T-cell (primary cell): ENCODE measurements at regions not wholly inside any gene's neighbourhood (a gene's known extent, or its start where the extent isn't known, plus 50 kb on each side); places are given as distances from the start of the nearest gene placed in this dataset.

Experiments used
- ATAC-seq, 4 experiments: fragments of 200-7000 bp in 3 of 4; fragments of 150-1000 bp in 1 of 4; cut with Tn5 transposase; replicated peaks in 1 of 4; 1 replicate in 3 of 4; 2 replicates in 1 of 4; pipeline ENCODE4 v1.10.0; 2021; ENCODE audit warnings: moderate library complexity in 3 of 4, mild to moderate bottlenecking in 2 of 4, moderate number of reproducible peaks in 1 of 4
- CTCF ChIA-PET, 2 donors: fragments of 300-600 bp; sonication (Branson Sonifier 250); formaldehyde crosslinking; loops; one replicate each; lab custom pipeline; 2022; ENCODE audit warnings: antibody characterized with exemption in 2 of 2; lab: Charles Lee
- POLR2A ChIA-PET, 2 donors: fragments of 300-600 bp; sonication (Branson Sonifier 250); formaldehyde crosslinking; loops; one replicate each; lab custom pipeline; 2022; ENCODE audit warnings: antibody characterized with exemption in 2 of 2; lab: Charles Lee
- DNase-seq, 35 experiments: peaks; one replicate each; pipeline versions ENCODE4 v3.0.0 to v3.0.0-alpha.2; 2013 to 2023
- H3K27ac ChIP-seq: one replicate; pipeline ENCODE4 v1.5.1; 2013; ENCODE audit warnings: low read length
- H3K27me3 ChIP-seq, 2 experiments: replicated peaks in 1 of 2; 1 replicate in 1 of 2; 2 replicates in 1 of 2; pipeline versions ENCODE4 v1.6.1 to v1.7.0; 2013; ENCODE audit warnings: low read length in 1 of 2, mixed read lengths in 1 of 2; ENCODE audit not compliant: control insufficient read depth in 2 of 2, insufficient read depth in 2 of 2; ENCODE audit errors: extremely low read depth in 1 of 2
- H3K36me3 ChIP-seq, 2 donors: 1 replicate in 1 of 2; 2 replicates in 1 of 2; pipeline versions ENCODE4 v1.6.1 to v1.7.0; 2013; ENCODE audit warnings: low read length in 1 of 2; ENCODE audit not compliant: control insufficient read depth in 2 of 2, insufficient read depth in 1 of 2; ENCODE audit errors: extremely low read depth in 1 of 2
- H3K4me1 ChIP-seq, 2 experiments: 1 replicate in 1 of 2; 2 replicates in 1 of 2; pipeline versions ENCODE4 v1.6.1 to v1.7.0; 2013; ENCODE audit warnings: low read length in 2 of 2, mixed read lengths in 1 of 2; ENCODE audit not compliant: insufficient read depth in 2 of 2, control insufficient read depth in 1 of 2; ENCODE audit errors: extremely low read depth in 1 of 2
- H3K4me3 ChIP-seq, 2 donors: 1 replicate in 1 of 2; 2 replicates in 1 of 2; pipeline versions ENCODE4 v1.5.1 to v1.7.0; 2013; ENCODE audit warnings: mild to moderate bottlenecking in 2 of 2, low read length in 1 of 2, moderate library complexity in 1 of 2; ENCODE audit not compliant: control insufficient read depth in 1 of 2; ENCODE audit errors: extremely low read depth in 1 of 2
- H3K9me3 ChIP-seq: 2 replicates; pipeline ENCODE4 v1.7.0; 2013
- H3K27ac Mint-ChIP-seq, 2 donors: one replicate each; pipeline ENCODE4 v1.8.0; 2020 to 2021; ENCODE audit warnings: mild to moderate bottlenecking in 2 of 2, mixed read lengths in 2 of 2
- H3K27me3 Mint-ChIP-seq, 2 donors: one replicate each; pipeline ENCODE4 v1.8.0; 2021 to 2022; ENCODE audit warnings: mixed read lengths in 2 of 2
- H3K36me3 Mint-ChIP-seq: one replicate; pipeline ENCODE4 v1.8.0; 2021; ENCODE audit warnings: mixed read lengths
- H3K4me1 Mint-ChIP-seq, 3 donors: one replicate each; pipeline ENCODE4 v1.8.0; 2020 to 2022; ENCODE audit warnings: mixed read lengths in 3 of 3, mild to moderate bottlenecking in 1 of 3
- H3K4me3 Mint-ChIP-seq, 3 donors: one replicate each; pipeline ENCODE4 v1.8.0; 2020 to 2022; ENCODE audit warnings: mild to moderate bottlenecking in 3 of 3, mixed read lengths in 3 of 3, moderate library complexity in 3 of 3
- H3K9me3 Mint-ChIP-seq, 3 donors: one replicate each; pipeline ENCODE4 v1.8.0; 2020 to 2022; ENCODE audit warnings: mixed read lengths in 3 of 3
- WGBS: methylation state at CpG from one replicate; pipeline ENCODE4 v1.1.5; 2013; ENCODE audit warnings: missing lambda C conversion rate; ENCODE audit not compliant: insufficient coverage; 5-methylcytosine and 5-hydroxymethylcytosine counted together

DNA sequence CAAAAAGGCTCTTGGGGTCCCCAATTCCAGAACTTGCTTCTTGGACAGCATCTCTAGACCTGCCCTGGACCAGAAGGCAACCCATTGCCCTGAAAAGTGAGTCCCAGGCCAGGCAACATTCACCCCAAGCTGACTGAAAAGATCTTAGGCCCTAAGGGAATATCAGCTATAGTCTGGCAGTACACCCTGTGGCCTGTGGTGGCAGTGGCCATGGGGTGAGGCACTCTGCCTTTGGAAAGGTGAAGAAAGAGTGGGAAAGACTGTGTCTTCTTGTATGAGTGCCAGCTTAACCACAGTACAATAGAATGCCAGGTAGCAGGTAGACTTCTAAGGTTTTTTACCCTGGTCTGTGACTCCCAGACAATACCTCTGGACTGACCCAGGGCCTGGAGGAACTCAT, 564.5 kb downstream of the CDH8 start:
- peaks cover 22 to 42% (median 26%) of the 10 kb centered on the region in 3 donors for H3K9me3 Mint-ChIP-seq
- Histone ChIP-seq H3K27ac (no peak overlapping the region), H3K9me3 (peaks cover 3% of the 10 kb centered on the region), H3K4me3 (no peak overlapping the region), H3K4me1 (no peaks in the 10 kb centered on the region), H3K36me3 (no peaks in the 10 kb centered on the region), H3K27me3 (no peaks in the 10 kb centered on the region)
- CTCF ChIA-PET: no interaction called here
- DNase-seq: no peak
- no peaks in the 10 kb centered on the region for H3K4me1 Mint-ChIP-seq
- no peak for ATAC-seq
- no peaks in the 10 kb centered on the region for H3K36me3 Mint-ChIP-seq
- H3K27ac Mint-ChIP-seq: no peak overlapping the region
- POLR2A ChIA-PET: no interaction called here
- no peaks in the 10 kb centered on the region for H3K27me3 Mint-ChIP-seq
- H3K4me3 Mint-ChIP-seq: no peak overlapping the region

- H3K27me3 Mint-ChIP-seq: no peaks in the 10 kb centered on the region
- no peak overlapping the region for H3K27ac Mint-ChIP-seq
- H3K27ac ChIP-seq: no peak overlapping the region
- ChIA-PET POLR2A (no interaction called here), CTCF (no interaction called here)
- WGBS: no CpG with 5 or more reads among the region's 2 CpGs
- DNase-seq (no peak), ATAC-seq (no peak)
- H3K4me1 Mint-ChIP-seq: no peaks in the 10 kb centered on the region
- H3K4me3 ChIP-seq: no peak overlapping the region
- H3K4me1 ChIP-seq: no peaks in the 10 kb centered on the region
- H3K36me3 Mint-ChIP-seq: no peaks in the 10 kb centered on the region
- H3K9me3 ChIP-seq: peaks cover 3% of the 10 kb centered on the region
- H3K36me3 ChIP-seq: no peaks in the 10 kb centered on the region
- H3K9me3 Mint-ChIP-seq: peaks cover 19 to 38% (median 23%) of the 10 kb centered on the region in 3 donors
- no peak overlapping the region for H3K4me3 Mint-ChIP-seq
- no peaks in the 10 kb centered on the region for H3K27me3 ChIP-seq
Observed at GRCh38 chr16:61471023-61471422, 565.2 kb downstream of the CDH8 start.

- no peaks in the 10 kb centered on the region for H3K27me3 ChIP-seq
- Mint-ChIP-seq H3K4me1 (no peaks in the 10 kb centered on the region), H3K36me3 (no peaks in the 10 kb centered on the region), H3K9me3 (peaks cover 9 to 26% (median 25%) of the 10 kb centered on the region in 3 donors), H3K4me3 (no peak overlapping the region), H3K27me3 (no peaks in the 10 kb centered on the region), H3K27ac (no peak overlapping the region)
- DNase-seq (no peak), ATAC-seq (no peak)
- no peaks in the 10 kb centered on the region for H3K4me1 ChIP-seq
- no peaks in the 10 kb centered on the region for H3K36me3 ChIP-seq
- 60% methylated on average over 3 of the region's 3 CpGs for WGBS
- POLR2A ChIA-PET: no interaction called here
- no peak overlapping the region for H3K27ac ChIP-seq
- CTCF ChIA-PET: no interaction called here
- peaks cover 5% of the 10 kb centered on the region for H3K9me3 ChIP-seq
- H3K4me3 ChIP-seq: no peak overlapping the region
Observed at GRCh38 chr16:61465285-61465684, 571.0 kb downstream of the CDH8 start.

GRCh38 chr16:61460020-61460419, 576.2 kb downstream of the CDH8 start:
- no CpG with 5 or more reads among the region's 3 CpGs for WGBS
- ATAC-seq (no peak), DNase-seq (no peak)
- H3K4me3 Mint-ChIP-seq: no peak overlapping the region
- no peaks in the 10 kb centered on the region for H3K27me3 ChIP-seq
- ChIA-PET POLR2A (no interaction called here), CTCF (no interaction called here)
- H3K27ac Mint-ChIP-seq: no peak overlapping the region
- H3K4me1 ChIP-seq: no peaks in the 10 kb centered on the region
- H3K27me3 Mint-ChIP-seq: no peaks in the 10 kb centered on the region
- H3K36me3 ChIP-seq: no peaks in the 10 kb centered on the region
- no peak overlapping the region for H3K27ac ChIP-seq
- H3K4me3 ChIP-seq: no peak overlapping the region
- H3K4me1 Mint-ChIP-seq: no peaks in the 10 kb centered on the region
- H3K36me3 Mint-ChIP-seq: no peaks in the 10 kb centered on the region
- H3K9me3 Mint-ChIP-seq: peaks cover 19 to 41% (median 27%) of the 10 kb centered on the region in 3 donors
- H3K9me3 ChIP-seq: no peaks in the 10 kb centered on the region

DNA sequence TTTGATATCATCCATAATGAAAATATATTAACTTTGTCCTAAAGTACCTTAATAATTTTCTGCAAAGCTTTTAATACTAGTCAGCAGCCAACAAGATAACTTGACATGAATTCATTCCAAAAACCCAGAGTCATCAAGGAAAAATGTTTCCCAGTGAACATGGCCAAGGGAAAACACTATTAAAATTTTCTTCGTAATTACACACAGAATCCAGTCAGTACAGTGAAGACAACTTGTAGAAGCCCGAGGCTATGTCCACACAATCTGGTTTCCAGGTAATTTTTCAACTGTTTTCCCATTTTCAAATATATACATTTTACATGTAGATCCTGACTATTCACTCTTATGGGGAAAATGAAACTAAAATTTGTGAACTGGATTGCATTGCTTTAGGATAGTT, 600.9 kb downstream of the CDH8 start:
- Histone ChIP-seq H3K9me3 (peaks cover 6% of the 10 kb centered on the region), H3K27me3 (no peaks in the 10 kb centered on the region), H3K27ac (no peak overlapping the region), H3K4me3 (no peak overlapping the region), H3K36me3 (no peaks in the 10 kb centered on the region), H3K4me1 (no peaks in the 10 kb centered on the region)
- ATAC-seq: no peak
- POLR2A ChIA-PET: no interaction called here
- no peaks in the 10 kb centered on the region for H3K4me1 Mint-ChIP-seq
- H3K4me3 Mint-ChIP-seq: no peak overlapping the region
- H3K36me3 Mint-ChIP-seq: no peaks in the 10 kb centered on the region
- H3K27ac Mint-ChIP-seq: no peak overlapping the region
- CTCF ChIA-PET: no interaction called here
- peaks cover 15 to 38% (median 17%) of the 10 kb centered on the region in 3 donors for H3K9me3 Mint-ChIP-seq
- H3K27me3 Mint-ChIP-seq: no peaks in the 10 kb centered on the region
- DNase-seq: no peak
- WGBS: no CpG with 5 or more reads among the region's 2 CpGs

DNA sequence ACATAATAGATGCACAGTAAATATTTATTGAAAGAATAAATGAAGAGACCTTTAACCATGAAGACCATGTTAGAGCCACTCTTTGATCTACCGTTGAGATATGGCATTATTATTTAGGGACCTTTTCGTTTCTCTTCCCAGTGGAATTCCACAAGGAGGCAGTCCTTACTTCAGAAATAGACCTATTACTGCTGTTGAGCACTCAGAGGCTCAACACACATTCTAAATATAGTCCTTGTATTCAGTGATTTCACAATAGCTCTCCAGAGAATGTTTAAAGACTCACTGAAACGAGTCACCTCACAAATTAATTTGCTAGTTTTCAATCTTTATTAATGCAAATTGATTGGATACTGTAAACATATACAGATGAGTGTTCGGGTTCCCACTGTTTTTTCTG, 603.8 kb downstream of the CDH8 start:
- ChIA-PET CTCF (no interaction called here), POLR2A (no interaction called here)
- Histone ChIP-seq H3K4me1 (no peaks in the 10 kb centered on the region), H3K36me3 (no peaks in the 10 kb centered on the region), H3K9me3 (peaks cover 6% of the 10 kb centered on the region), H3K27ac (no peak overlapping the region), H3K27me3 (no peaks in the 10 kb centered on the region), H3K4me3 (no peak overlapping the region)
- no peak overlapping the region for H3K4me3 Mint-ChIP-seq
- no peaks in the 10 kb centered on the region for H3K36me3 Mint-ChIP-seq
- DNase-seq (no peak), ATAC-seq (no peak)
- peaks cover 8 to 33% (median 15%) of the 10 kb centered on the region in 3 donors for H3K9me3 Mint-ChIP-seq
- H3K27ac Mint-ChIP-seq: no peak overlapping the region
- H3K4me1 Mint-ChIP-seq: no peaks in the 10 kb centered on the region
- WGBS: 40% methylated on average over 1 of the region's 4 CpGs
- H3K27me3 Mint-ChIP-seq: no peaks in the 10 kb centered on the region

GRCh38 chr16:61421111-61421510, 615.1 kb downstream of the CDH8 start:
- Mint-ChIP-seq H3K4me3 (no peak overlapping the region), H3K27me3 (no peaks in the 10 kb centered on the region), H3K9me3 (peaks cover 22 to 28% (median 26%) of the 10 kb centered on the region in 3 donors), H3K4me1 (no peaks in the 10 kb centered on the region), H3K36me3 (no peaks in the 10 kb centered on the region), H3K27ac (no peak overlapping the region)
- POLR2A ChIA-PET: no interaction called here
- ATAC-seq: no peak
- Histone ChIP-seq H3K9me3 (peaks cover 3% of the 10 kb centered on the region), H3K27me3 (no peaks in the 10 kb centered on the region), H3K27ac (no peak overlapping the region), H3K4me3 (no peak overlapping the region), H3K36me3 (no peaks in the 10 kb centered on the region), H3K4me1 (no peaks in the 10 kb centered on the region)
- no peak for DNase-seq
- no CpG with 5 or more reads among the region's 4 CpGs for WGBS
- CTCF ChIA-PET: no interaction called here
